NCI-H1417 (cell line): ENCODE measurements at regions not wholly inside any gene's neighbourhood (a gene's known extent, or its start where the extent isn't known, plus 50 kb on each side); places are given as distances from the start of the nearest gene placed in this dataset.
"Not testable (repeated sequence)": the region's sequence is repeated elsewhere in the genome, so short reads cannot be mapped to it uniquely, and the experiment has no call there.

Experiments
- DNase-seq, 3 experiments: peaks; one replicate each; lab custom pipeline; 2025; lab: John Stamatoyannopoulos, UW

GRCh38 chr14:43872222-43872621, 634.9 kb downstream of the FSCB start:
- DNase-seq: no peak

GRCh38 chr14:43858981-43859380, 648.1 kb downstream of the FSCB start:
- no peak for DNase-seq

GRCh38 chr14:43855556-43855955, 651.5 kb downstream of the FSCB start:
- DNase-seq: no peak

GRCh38 chr14:43853541-43853940, 653.5 kb downstream of the FSCB start:
- no peak for DNase-seq

- no peak for DNase-seq
These were observed 703.9 kb downstream of the FSCB start for GRCh38 chr14:43803076-43803689.

GRCh38 chr14:43795600-43796228, 711.4 kb downstream of the FSCB start:
- DNase-seq: peak in 1 of 3 experiments; percentile 55

GRCh38 chr14:43793579-43793978, 713.5 kb downstream of the FSCB start:
- no peak for DNase-seq

GRCh38 chr14:43792980-43793379, 714.1 kb downstream of the FSCB start:
- no peak for DNase-seq

- DNase-seq: no peak
These were observed 716.4 kb downstream of the FSCB start for GRCh38 chr14:43790681-43791080.

GRCh38 chr14:43789458-43789857, 717.6 kb downstream of the FSCB start:
- DNase-seq: peak in 2 of 3 experiments; percentile 22 to 79

GRCh38 chr14:43786066-43786762, 720.9 kb downstream of the FSCB start:
- DNase-seq: no peak

GRCh38 chr14:43784432-43784831, 722.7 kb downstream of the FSCB start:
- not testable (repeated sequence) for DNase-seq

- DNase-seq: no peak
These were observed 728.0 kb downstream of the FSCB start for GRCh38 chr14:43778937-43779639.

GRCh38 chr14:43778570-43778936, 728.5 kb downstream of the FSCB start:
- DNase-seq: no peak

- peak in 1 of 3 experiments; percentile 11 for DNase-seq
These were observed 741.6 kb downstream of the FSCB start for GRCh38 chr14:43765474-43765873.

- DNase-seq: no peak
These were observed 742.6 kb downstream of the FSCB start for GRCh38 chr14:43764433-43764832.

- peak in 2 of 3 experiments; percentile 13 to 71 for DNase-seq
These were observed 751.4 kb downstream of the FSCB start for GRCh38 chr14:43755707-43756106.

- DNase-seq: no peak
These were observed 752.2 kb downstream of the FSCB start for GRCh38 chr14:43754838-43755237.

- DNase-seq: no peak
These were observed 761.3 kb downstream of the FSCB start for GRCh38 chr14:43745746-43746145.

- DNase-seq: no peak
These were observed 771.2 kb downstream of the FSCB start for GRCh38 chr14:43735932-43736331.

- no peak for DNase-seq
These were observed 777.9 kb downstream of the FSCB start for GRCh38 chr14:43729143-43729542.

- no peak for DNase-seq
These were observed 800.2 kb downstream of the FSCB start for GRCh38 chr14:43706900-43707299.
